ENCODE measurements at regions not wholly inside any gene's neighbourhood (a gene's known extent, or its start where the extent isn't known, plus 50 kb on each side); places are given as distances from the start of the nearest gene placed in this dataset.
A peak's percentile ranks its signal among the peaks of the same experiment; 100 is the strongest.

DNA sequence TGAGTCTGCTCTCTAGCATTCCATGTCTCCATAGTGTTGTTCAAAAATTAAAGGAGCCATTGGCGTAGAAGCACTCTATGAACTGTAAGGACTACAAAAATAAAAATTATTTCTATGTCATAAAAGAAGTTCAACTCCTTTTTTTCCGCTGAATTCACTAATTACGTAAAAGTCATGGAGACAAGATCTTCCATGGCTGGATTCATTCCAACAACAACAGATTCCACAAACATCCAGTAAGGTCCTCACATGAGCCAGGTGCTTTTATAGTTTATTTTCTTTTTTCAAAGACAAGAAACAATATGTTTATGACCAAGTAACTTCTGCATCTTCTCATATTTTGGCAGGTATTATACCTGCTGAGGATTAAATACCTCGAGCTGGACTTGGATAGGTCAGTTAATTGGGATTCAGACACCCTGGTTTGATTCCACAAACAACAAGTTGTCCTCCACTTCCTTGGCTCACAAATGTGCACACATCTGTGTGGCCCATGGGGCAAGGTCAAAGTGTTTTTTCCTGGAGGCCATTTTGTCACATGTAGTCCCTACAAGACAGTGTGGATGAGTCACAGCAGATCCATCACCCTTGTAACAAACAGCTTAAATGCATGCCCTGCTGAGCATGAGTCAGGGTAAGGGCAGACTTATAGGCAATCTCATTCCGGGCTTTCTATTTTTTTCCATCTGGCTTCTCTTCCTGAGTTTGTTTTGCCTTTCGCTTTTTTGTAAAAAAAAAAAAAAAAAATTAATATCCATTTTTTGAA is 475.6 kb downstream of the COG6 start:
- Histone ChIP-seq H3K4me2 (ENCODE audit: insufficient read depth, low read length, poor library complexity, severe bottlenecking) (no peak overlapping the region), H3K27me3 (ENCODE audit: control insufficient read depth in 3 of 3, insufficient read depth in 3 of 3, low read depth in 1 of 3, low read length in 3 of 3) (no peaks in the 10 kb centered on the region), H2AK5ac (ENCODE audit: low read depth, low read length) (no peak overlapping the region), H3K9ac (ENCODE audit: low read depth, low read length, poor library complexity) (no peak overlapping the region), H3K4me3 (ENCODE audit: low read length in 2 of 2) (no peak overlapping the region), H3K36me3 (replicated peaks in 1 of 2; ENCODE audit: control insufficient read depth in 2 of 2, insufficient read depth in 2 of 2, low read length in 2 of 2) (no peaks in the 10 kb centered on the region), H3K4me1 (ENCODE audit: control insufficient read depth in 2 of 2, insufficient read depth in 1 of 2, low read depth in 1 of 2, low read length in 2 of 2) (peaks cover 0 to 2% of the 10 kb centered on the region in 2 donors), H3K14ac (ENCODE audit: low read length) (no peak overlapping the region), H3K27ac (replicated peaks; ENCODE audit: low read length) (no peak overlapping the region), H3K9me3 (replicated peaks in 1 of 2; ENCODE audit: control insufficient read depth in 2 of 2, insufficient read depth in 1 of 2, low read depth in 1 of 2, low read length in 2 of 2) (peaks cover 0 to 14% of the 10 kb centered on the region in 2 donors), H2BK5ac (ENCODE audit: low read length) (no peak overlapping the region), H2BK12ac (ENCODE audit: low read length) (no peak overlapping the region), H2AFZ (ENCODE audit: low read length) (no peak overlapping the region), H3K79me1 (ENCODE audit: low read depth, low read length) (no peaks in the 10 kb centered on the region), H3K18ac (ENCODE audit: low read length) (no peak overlapping the region), H4K8ac (ENCODE audit: low read depth, low read length) (no peak overlapping the region), H3K23ac (ENCODE audit: low read depth, low read length, poor library complexity) (no peak overlapping the region), H4K91ac (ENCODE audit: low read depth, low read length, poor library complexity) (no peak overlapping the region), H2BK120ac (ENCODE audit: low read depth, low read length) (no peak overlapping the region), H2BK15ac (ENCODE audit: low read length) (no peak overlapping the region), H3K4ac (ENCODE audit: low read length) (no peak overlapping the region)
- no CpG with 5 or more reads among the region's 6 CpGs for WGBS, 2 donors (ENCODE audit: extremely low coverage in 2 of 2, insufficient read length in 2 of 2, insufficient replicate concordance in 1 of 2)
- DNase-seq (ENCODE audit: low spot score), result no peak

DNA sequence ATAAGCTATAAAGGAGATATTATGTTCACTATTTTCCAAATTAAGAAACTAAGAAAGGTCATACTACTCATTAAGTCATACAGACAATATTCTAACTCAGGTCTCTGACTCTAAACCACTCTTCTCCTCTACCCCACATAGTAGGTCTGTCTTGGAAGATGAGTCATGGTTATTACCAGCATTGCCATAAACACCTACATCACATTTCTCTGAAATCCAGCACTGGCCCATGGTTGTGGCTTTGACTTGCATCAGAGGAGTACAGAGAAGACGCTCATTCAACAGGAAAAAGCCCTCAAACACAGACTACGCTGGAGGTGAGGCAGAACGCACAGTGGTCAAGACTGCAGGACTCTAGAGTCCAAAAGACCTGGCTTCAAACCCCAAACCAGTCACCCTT is 476.8 kb downstream of the COG6 start:
- no peak overlapping the region for H3K4ac ChIP-seq (ENCODE audit: low read length)
- H3K4me1 ChIP-seq (ENCODE audit: control insufficient read depth in 2 of 2, insufficient read depth in 1 of 2, low read depth in 1 of 2, low read length in 2 of 2), result peaks cover 0 to 2% of the 10 kb centered on the region in 2 donors
- H2BK15ac ChIP-seq (ENCODE audit: low read length), result no peak overlapping the region
- peaks cover 0 to 1% of the 10 kb centered on the region in 2 donors for H3K36me3 ChIP-seq (replicated peaks in 1 of 2; ENCODE audit: control insufficient read depth in 2 of 2, insufficient read depth in 2 of 2, low read length in 2 of 2)
- H3K18ac ChIP-seq (ENCODE audit: low read length), result no peak overlapping the region
- no peak for DNase-seq (ENCODE audit: low spot score)
- no peak overlapping the region for H3K4me2 ChIP-seq (ENCODE audit: insufficient read depth, low read length, poor library complexity, severe bottlenecking)
- H4K8ac ChIP-seq (ENCODE audit: low read depth, low read length), result no peak overlapping the region
- no peak overlapping the region for H3K14ac ChIP-seq (ENCODE audit: low read length)
- no peak overlapping the region for H3K27ac ChIP-seq (replicated peaks; ENCODE audit: low read length)
- H3K23ac ChIP-seq (ENCODE audit: low read depth, low read length, poor library complexity), result no peak overlapping the region
- no peaks in the 10 kb centered on the region for H3K79me1 ChIP-seq (ENCODE audit: low read depth, low read length)
- H3K9me3 ChIP-seq (replicated peaks in 1 of 2; ENCODE audit: control insufficient read depth in 2 of 2, insufficient read depth in 1 of 2, low read depth in 1 of 2, low read length in 2 of 2), result peaks cover 0 to 14% of the 10 kb centered on the region in 2 donors
- no peak overlapping the region for H2AFZ ChIP-seq (ENCODE audit: low read length)
- H2BK12ac ChIP-seq (ENCODE audit: low read length), result no peak overlapping the region
- H2AK5ac ChIP-seq (ENCODE audit: low read depth, low read length), result no peak overlapping the region
- no peak overlapping the region for H3K4me3 ChIP-seq (ENCODE audit: low read length in 2 of 2)
- H2BK120ac ChIP-seq (ENCODE audit: low read depth, low read length), result no peak overlapping the region
- H3K27me3 ChIP-seq (ENCODE audit: control insufficient read depth in 3 of 3, insufficient read depth in 3 of 3, low read depth in 1 of 3, low read length in 3 of 3), result no peaks in the 10 kb centered on the region
- no CpG with 5 or more reads among the region's 3 CpGs for WGBS, 2 donors (ENCODE audit: extremely low coverage in 2 of 2, insufficient read length in 2 of 2, insufficient replicate concordance in 1 of 2)
- no peak overlapping the region for H2BK5ac ChIP-seq (ENCODE audit: low read length)
- H4K91ac ChIP-seq (ENCODE audit: low read depth, low read length, poor library complexity), result no peak overlapping the region
- H3K9ac ChIP-seq (ENCODE audit: low read depth, low read length, poor library complexity), result no peak overlapping the region

DNA sequence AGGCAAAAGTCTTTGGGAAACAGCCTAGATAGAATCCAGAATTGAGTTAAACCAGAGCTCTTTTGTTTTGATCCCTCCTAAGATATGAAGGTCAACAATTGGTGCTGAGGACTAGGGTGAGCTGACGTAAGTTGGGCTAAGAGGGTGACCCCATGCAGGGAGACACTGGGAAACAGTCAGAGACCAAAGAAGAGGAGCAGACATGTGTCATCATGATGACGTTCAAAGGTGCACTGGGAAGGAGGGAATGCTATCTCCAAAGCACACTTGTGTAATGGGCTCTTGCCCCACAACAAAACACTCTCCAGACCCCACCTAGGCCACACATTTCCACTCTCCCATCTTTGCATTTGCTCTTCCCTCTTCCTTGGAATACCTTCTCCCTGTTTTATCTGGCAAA is 481.4 kb downstream of the COG6 start:
- peak overlapping the region; percentile 12 for H2BK120ac ChIP-seq (ENCODE audit: low read depth, low read length)
- no peak overlapping the region for H3K4me3 ChIP-seq (ENCODE audit: low read length in 2 of 2)
- H2BK15ac ChIP-seq (ENCODE audit: low read length), result no peak overlapping the region
- H3K4me2 ChIP-seq (ENCODE audit: insufficient read depth, low read length, poor library complexity, severe bottlenecking), result no peak overlapping the region
- no peak overlapping the region for H3K4ac ChIP-seq (ENCODE audit: low read length)
- H3K27ac ChIP-seq (replicated peaks; ENCODE audit: low read length), result no peak overlapping the region
- H2BK12ac ChIP-seq (ENCODE audit: low read length), result peak overlapping the region; percentile 25
- no peak overlapping the region for H3K9ac ChIP-seq (ENCODE audit: low read depth, low read length, poor library complexity)
- no CpG with 5 or more reads among the region's 2 CpGs for WGBS, 2 donors (ENCODE audit: extremely low coverage in 2 of 2, insufficient read length in 2 of 2, insufficient replicate concordance in 1 of 2)
- no peak overlapping the region for H2AFZ ChIP-seq (ENCODE audit: low read length)
- no peak overlapping the region for H4K91ac ChIP-seq (ENCODE audit: low read depth, low read length, poor library complexity)
- no peak overlapping the region for H3K18ac ChIP-seq (ENCODE audit: low read length)
- peak overlapping the region; percentile 17 for H2AK5ac ChIP-seq (ENCODE audit: low read depth, low read length)
- H3K36me3 ChIP-seq (replicated peaks in 1 of 2; ENCODE audit: control insufficient read depth in 2 of 2, insufficient read depth in 2 of 2, low read length in 2 of 2), result peaks cover 0 to 1% of the 10 kb centered on the region in 2 donors
- no peaks in the 10 kb centered on the region for H3K27me3 ChIP-seq (ENCODE audit: control insufficient read depth in 3 of 3, insufficient read depth in 3 of 3, low read depth in 1 of 3, low read length in 3 of 3)
- peak overlapping the region; percentile 33 for H3K14ac ChIP-seq (ENCODE audit: low read length)
- peak overlapping the region; percentile 89 for H2BK5ac ChIP-seq (ENCODE audit: low read length)
- no peak overlapping the region for H4K8ac ChIP-seq (ENCODE audit: low read depth, low read length)
- DNase-seq (ENCODE audit: low spot score), result no peak
- no peak overlapping the region for H3K23ac ChIP-seq (ENCODE audit: low read depth, low read length, poor library complexity)
- H3K9me3 ChIP-seq (replicated peaks in 1 of 2; ENCODE audit: control insufficient read depth in 2 of 2, insufficient read depth in 1 of 2, low read depth in 1 of 2, low read length in 2 of 2), result no peaks in the 10 kb centered on the region
- H3K4me1 ChIP-seq (ENCODE audit: control insufficient read depth in 2 of 2, insufficient read depth in 1 of 2, low read depth in 1 of 2, low read length in 2 of 2), result peaks cover 0 to 2% of the 10 kb centered on the region in 2 donors
- no peaks in the 10 kb centered on the region for H3K79me1 ChIP-seq (ENCODE audit: low read depth, low read length)

DNA sequence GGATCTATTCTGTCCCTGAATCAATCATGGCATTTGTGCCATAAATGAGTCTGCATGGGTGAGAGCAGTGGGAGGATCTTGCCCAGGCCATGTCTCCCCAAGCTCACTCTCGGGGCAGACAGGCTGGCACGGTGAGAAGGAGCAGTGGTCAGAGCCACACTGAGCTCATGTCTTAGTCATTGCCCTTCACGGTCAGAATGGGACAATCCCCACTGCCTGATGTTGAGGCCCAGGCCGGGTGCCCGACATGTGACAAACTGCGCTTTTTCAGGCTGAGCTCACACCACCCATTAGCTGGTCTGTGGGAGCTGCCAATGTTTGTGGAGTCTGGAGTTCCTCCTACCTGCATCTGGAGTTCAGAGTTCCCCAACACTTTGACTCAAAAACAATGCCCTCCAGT is 481.9 kb downstream of the COG6 start:
- Histone ChIP-seq H2BK15ac (ENCODE audit: low read length) (peak overlapping the region; percentile 60), H3K23ac (ENCODE audit: low read depth, low read length, poor library complexity) (peak overlapping the region; percentile 26), H2AK5ac (ENCODE audit: low read depth, low read length) (peak overlapping the region; percentile 17), H3K9ac (ENCODE audit: low read depth, low read length, poor library complexity) (peak overlapping the region; percentile 45), H3K4me1 (ENCODE audit: control insufficient read depth in 2 of 2, insufficient read depth in 1 of 2, low read depth in 1 of 2, low read length in 2 of 2) (peaks cover 0 to 2% of the 10 kb centered on the region in 2 donors), H3K27ac (replicated peaks; ENCODE audit: low read length) (no peak overlapping the region), H3K4ac (ENCODE audit: low read length) (no peak overlapping the region), H3K36me3 (replicated peaks in 1 of 2; ENCODE audit: control insufficient read depth in 2 of 2, insufficient read depth in 2 of 2, low read length in 2 of 2) (peaks cover 0 to 1% of the 10 kb centered on the region in 2 donors), H2BK5ac (ENCODE audit: low read length) (peak overlapping the region; percentile 89), H2AFZ (ENCODE audit: low read length) (no peak overlapping the region), H3K27me3 (ENCODE audit: control insufficient read depth in 3 of 3, insufficient read depth in 3 of 3, low read depth in 1 of 3, low read length in 3 of 3) (no peaks in the 10 kb centered on the region), H2BK12ac (ENCODE audit: low read length) (peak overlapping the region; percentile 25), H3K4me2 (ENCODE audit: insufficient read depth, low read length, poor library complexity, severe bottlenecking) (no peak overlapping the region), H3K14ac (ENCODE audit: low read length) (peak overlapping the region; percentile 33), H3K9me3 (replicated peaks in 1 of 2; ENCODE audit: control insufficient read depth in 2 of 2, insufficient read depth in 1 of 2, low read depth in 1 of 2, low read length in 2 of 2) (no peaks in the 10 kb centered on the region), H2BK120ac (ENCODE audit: low read depth, low read length) (peak overlapping the region; percentile 12), H4K91ac (ENCODE audit: low read depth, low read length, poor library complexity) (peak overlapping the region; percentile 44), H4K8ac (ENCODE audit: low read depth, low read length) (no peak overlapping the region), H3K4me3 (ENCODE audit: low read length in 2 of 2) (no peak overlapping the region), H3K79me1 (ENCODE audit: low read depth, low read length) (no peaks in the 10 kb centered on the region), H3K18ac (ENCODE audit: low read length) (peak overlapping the region; percentile 74)
- no CpG with 5 or more reads among the region's 6 CpGs for WGBS, 2 donors (ENCODE audit: extremely low coverage in 2 of 2, insufficient read length in 2 of 2, insufficient replicate concordance in 1 of 2)
- no peak for DNase-seq (ENCODE audit: low spot score)

All from neuronal stem cell (in vitro differentiated cells).